ENCODE measurements at regions not wholly inside any gene's neighbourhood (a gene's known extent, or its start where the extent isn't known, plus 50 kb on each side); places are given as distances from the start of the nearest gene placed in this dataset.
A peak's percentile ranks its signal among the peaks of the same experiment; 100 is the strongest.
"Not testable (repeated sequence)": the region's sequence is repeated elsewhere in the genome, so short reads cannot be mapped to it uniquely, and the experiment has no call there.

DNA sequence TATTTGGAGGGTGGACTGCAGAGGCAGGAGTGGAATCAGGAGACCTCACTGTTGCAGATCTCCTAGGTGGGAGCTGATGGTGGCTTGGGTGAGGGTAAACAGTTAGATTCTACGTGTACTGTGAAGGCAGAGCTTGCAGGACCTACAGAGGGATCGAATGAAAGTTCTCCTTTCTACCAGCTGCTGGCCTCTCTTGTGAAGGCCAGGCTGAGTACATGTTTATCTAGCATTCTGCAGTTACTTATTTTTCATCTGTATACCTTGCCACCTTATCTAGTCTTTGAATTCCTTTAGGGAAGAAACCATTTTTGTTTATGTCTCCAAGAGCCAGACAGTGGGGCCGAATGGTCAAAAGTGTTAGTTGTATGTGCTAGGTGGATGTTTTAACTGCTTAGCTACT is 57.6 kb downstream of the PTTG1 start:
- no peak for DNase-seq (ENCODE audit: low spot score)

DNA sequence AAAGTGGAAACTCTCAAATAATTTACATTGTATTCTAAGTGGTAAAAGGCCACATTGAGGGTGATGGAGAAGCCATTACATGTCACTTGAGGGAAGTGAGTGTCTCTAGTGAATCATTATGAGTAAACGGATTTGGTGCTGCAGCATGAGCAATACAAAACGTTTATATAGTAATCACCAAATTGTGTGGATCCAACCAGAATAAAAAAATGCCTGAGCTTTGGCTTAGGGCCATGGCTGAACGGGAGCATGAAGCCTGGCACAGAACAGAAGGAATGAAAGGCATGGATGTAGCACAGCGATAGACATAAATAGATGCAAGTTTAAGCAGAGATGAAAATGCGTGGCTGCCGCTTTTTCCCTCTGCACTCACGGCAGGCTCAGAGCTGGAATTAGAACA is 58.3 kb downstream of the PTTG1 start:
- DNase-seq (ENCODE audit: low spot score): peak; percentile 71

DNA sequence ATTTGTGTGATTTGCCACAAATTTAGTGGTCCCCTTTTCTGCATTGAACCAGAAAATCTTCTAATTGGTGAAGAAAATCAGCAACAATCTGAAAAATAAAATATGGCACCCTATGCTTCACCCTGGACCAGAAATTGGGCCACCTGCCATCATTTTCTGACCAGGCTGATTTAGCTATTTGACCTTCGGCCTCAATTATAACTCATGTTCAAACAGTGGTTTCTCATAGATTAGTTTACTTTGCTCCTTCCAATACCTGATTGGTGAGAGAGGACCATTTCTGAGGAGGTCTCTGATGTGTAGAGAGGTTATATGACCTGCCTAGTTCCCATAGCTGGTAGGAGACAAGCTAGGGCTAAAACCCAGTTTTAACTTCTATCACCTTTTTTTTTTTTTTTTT is 59.0 kb downstream of the PTTG1 start:
- no peak for DNase-seq (ENCODE audit: low spot score)

DNA sequence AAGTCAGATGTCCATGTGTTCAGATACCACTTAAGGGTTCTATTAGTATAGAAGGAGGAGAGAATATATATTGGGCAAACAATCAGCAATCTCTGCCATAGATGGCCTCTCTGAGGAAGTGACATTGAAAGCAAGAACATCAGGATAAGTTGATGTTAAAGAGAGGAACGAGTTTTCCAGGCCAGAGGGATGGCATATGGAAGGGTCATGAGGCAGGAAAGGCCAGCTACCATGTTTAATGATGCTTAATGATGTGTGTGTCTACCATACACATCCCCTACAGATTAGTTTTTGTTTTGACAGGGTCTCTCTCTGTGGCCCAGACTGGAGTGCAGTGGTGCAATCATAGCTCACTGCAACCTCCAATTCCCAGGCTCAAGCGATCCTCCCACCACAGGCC is 63.0 kb downstream of the PTTG1 start:
- DNase-seq (ENCODE audit: low spot score): no peak

DNA sequence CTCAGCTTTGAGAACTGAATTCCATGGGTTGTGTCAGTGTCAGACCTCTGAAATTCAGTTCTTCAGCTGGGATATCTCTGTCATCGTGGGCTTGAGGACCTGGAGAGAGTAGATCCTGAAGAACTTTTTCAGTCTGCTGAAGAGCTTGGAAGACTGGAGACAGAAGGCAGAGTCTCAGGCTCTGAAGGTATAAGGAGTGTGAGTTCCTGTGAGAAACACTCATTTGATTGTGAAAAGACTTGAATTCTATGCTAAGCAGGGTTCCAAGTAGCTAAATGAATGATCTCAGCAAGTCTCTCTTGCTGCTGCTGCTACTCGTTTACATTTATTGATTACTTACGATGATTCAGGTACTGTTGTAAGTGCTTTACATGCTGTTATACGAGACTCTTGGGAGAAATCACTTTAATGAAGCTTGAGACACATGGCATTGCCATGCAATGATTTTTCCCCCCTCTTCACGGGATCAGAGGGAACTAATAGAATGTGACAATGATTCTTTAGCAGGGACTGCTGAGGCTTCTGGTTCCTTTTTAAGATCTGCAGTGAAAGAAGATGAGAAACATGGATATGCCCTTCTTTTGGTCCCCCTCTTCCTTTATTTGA is 63.8 kb downstream of the PTTG1 start:
- DNase-seq (ENCODE audit: low spot score): no peak

DNA sequence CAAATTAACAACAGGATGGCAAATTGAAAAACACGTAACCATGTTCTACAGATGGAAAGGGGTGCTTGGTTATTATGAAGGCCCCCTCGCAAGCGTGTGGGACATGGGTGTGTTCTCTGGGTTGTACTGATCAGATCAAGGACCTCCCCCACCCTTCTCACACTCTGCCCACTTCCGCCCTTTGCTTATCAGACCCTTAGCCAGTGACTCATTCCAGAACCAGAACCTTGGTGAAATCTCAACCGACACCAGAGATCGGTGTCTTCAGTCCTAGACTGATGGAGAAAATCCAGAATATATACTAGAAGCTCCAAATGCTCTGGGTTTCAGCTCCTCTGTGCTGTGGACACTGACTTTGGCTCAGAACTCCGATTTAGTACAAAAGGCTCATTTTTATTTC is 64.9 kb downstream of the PTTG1 start:
- no peak for DNase-seq (ENCODE audit: low spot score)

DNA sequence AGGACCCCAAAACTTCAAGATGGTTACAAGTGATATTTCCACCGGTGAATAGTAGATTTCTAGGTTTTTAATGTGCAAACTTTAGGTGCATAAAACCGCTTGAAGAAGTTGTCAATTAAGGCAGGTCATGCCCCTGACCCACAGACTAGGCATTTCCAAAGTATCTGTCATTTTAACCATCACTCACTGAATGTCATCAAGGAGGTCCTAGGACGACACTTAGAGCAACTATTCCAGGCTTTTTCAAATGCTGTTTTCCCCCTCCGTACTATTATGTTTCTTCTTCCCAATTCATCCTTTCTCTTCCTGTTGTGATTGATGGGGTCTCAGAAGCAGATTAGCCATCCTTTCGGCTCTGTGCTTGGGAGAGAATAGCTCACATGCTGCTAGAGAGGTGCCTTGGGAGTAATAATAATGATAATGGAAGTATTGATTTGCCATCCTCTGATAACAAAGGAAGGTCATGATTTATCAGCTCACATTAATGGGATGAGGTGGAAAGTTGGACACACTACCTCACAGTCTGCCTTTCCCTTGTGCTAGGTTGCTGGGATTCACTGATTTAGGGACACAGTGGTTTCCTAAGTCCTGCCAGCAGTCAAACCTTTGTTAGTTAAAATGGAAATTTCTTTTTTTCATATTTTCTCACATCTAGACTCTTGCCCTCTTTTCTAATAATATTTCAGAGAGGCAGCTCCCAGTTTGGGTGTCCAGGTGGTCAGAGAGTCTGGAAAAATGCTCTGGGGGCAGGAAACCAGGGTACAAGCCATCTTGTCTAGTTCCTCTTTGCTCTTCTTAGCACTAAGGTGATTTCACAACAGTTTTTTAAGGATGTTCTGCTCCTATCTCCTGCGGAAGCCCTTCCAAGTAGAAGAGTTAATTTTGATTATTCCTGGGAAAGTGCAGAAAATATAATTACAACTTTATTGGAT is 67.0 kb downstream of the PTTG1 start:
- DNase-seq (ENCODE audit: low spot score): no peak

DNA sequence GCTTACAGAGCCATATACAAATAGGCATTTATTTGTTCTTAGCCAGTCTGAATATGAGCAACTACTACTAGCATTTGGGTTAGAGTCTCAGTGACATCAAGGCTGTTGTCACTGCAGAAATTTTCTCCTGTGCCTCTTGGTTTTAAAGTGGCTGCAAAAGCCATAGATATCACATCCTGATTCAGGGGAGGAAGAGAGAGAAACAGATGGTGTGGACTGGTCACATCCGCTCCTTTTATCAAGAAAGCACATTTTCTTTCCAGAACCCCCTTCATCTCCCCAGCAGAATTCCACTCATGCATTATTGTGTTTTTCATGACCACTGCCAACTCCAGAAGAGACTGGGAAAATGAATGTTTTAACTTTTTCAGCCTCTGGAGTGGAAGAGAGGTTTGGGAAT is 69.8 kb downstream of the PTTG1 start:
- no peak for DNase-seq (ENCODE audit: low spot score)

DNA sequence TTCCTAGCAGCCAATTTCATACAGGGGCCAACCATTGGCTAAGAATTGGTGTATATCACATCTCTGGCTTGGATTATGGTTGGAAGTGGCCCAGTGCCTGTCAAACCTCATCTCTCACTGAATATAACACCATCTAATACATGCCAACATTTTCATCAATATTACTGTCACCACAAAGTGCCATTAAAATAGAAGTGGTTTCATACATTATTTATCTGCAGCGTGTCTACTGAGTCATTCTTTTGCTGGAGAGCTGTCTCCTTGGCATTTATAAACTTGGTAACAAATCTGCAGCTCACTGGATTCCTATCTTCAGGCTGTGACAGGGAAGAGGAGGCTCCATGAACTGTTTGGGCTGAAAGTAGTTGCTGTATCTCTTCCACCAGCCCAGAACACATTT is 70.9 kb downstream of the PTTG1 start:
- DNase-seq (ENCODE audit: low spot score): peak; percentile 35

DNA sequence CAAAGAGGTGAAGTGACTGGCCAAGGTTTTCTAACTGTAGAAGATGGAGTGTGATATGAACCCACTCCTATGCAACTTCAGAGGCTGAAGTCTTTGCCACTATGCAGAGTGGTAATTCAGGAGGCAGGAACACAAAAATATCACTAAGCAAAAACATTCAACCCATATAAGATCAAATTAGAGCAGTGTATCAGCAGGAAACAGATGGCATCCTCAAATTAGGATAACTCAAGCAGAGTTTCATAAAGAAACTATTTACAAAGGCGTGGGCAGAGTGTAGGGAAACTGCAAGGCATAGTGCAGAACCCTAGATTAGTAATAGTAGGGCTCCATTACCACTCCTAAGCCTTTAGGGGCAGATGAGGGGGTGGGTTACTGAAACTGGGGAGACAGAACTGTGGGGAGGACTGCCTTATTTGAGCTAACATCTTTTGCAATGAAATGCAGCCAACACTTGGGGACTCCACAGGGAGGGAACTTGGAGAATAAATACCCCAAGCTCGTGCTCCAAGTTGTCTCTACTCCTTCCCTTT is 72.2 kb downstream of the PTTG1 start:
- no peak for DNase-seq (ENCODE audit: low spot score)

DNA sequence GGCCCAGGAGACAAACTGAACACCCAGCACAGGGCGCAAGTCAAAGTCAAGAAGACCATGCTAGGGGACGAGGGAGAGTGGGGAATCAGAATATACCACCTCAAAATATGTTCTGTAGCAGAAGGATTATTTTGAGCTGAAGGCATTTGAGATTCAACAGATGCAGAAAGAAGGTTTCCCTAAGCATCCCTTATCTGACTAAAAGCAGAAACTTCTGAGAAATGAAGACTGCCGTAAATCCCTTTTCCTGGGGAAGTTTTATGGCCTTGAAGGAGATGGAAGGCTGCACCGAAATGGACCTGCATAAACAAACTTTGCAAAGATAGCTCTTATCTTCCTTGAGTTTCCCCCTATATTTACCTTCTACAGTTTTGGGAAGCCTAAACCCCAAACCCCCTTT is 72.8 kb downstream of the PTTG1 start:
- no peak for DNase-seq (ENCODE audit: low spot score)

DNA sequence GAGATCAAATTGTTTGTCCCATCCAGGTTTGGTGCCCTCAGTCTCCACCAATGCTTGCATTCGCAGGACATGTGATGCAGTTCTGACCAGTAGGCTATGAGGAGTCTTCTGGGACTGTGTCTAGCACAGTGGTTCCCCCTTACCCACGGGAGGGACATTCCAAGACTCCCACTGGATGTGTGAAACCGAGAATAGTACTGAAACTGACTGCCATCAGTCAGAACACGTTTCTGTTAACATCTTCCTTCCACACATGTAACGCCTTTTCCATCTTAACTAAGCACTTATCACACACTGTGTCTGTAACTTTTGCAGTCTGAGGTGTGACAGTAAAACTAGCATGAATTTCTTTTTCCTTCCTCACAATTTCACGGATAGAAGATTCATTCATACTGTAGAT is 74.7 kb downstream of the PTTG1 start:
- no peak for DNase-seq (ENCODE audit: low spot score)

DNA sequence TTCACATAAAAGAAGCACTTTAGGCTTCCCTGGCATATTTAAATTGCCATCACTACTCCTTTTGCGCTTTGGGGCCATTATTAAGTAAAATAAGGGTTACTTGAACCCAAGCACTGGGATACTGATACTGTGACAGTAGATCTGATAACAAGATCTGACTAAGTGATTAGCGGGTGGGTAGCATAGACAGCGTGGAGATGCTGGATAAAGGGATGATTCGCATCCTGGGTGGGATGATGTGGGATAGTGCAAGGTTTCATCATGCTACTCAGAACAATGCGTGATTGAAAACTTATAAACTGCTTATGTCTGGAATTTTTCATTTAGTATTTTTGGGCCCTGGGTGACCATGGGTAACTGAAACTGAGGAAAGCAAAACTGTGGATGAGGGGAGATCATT is 75.1 kb downstream of the PTTG1 start:
- no peak for DNase-seq (ENCODE audit: low spot score)

DNA sequence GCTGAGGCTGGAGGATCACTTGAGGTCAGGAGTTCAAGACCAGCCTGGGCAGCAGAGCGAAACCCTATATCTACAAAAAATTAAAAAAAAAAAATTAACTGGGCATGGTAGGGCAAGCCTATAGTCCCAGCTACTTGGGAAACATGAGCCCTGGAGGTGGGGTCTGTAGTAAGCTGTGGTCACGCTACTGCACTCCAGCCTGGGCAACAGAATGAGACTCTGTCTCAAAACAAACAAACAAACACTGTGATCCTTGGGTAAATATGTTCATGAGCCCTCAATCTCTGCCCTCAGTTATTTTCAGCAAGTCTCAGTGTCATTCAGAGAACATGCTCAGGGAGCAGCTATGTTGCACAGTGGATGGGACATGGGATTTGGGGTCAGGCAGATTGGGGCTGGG is 76.2 kb downstream of the PTTG1 start:
- DNase-seq (ENCODE audit: low spot score): no peak

DNA sequence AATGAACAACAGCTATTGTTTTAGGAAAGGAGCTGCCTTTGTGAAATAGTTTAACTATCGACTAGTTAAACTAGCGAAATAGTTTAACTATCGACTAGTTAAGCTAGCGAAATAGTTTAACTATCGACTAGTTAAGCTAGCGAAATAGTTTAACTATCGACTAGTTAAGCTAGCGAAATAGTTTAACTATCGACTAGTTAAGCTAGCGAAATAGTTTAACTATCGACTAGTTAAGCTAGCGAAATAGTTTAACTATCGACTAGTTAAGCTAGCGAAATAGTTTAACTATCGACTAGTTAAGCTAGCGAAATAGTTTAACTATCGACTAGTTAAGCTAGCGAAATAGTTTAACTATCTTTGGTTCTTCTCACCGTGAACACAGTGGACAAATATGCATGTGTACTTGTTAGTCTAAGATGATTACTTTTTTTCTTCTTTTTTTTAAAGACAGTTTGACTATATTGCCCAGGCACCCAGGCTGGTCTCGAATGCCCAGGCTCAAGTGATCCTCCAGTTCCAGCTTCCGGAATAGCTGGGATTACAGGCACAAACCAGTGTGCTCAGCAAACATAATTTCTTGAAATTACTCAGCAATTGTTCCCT is 76.9 kb downstream of the PTTG1 start:
- DNase-seq (ENCODE audit: low spot score): not testable (repeated sequence)

DNA sequence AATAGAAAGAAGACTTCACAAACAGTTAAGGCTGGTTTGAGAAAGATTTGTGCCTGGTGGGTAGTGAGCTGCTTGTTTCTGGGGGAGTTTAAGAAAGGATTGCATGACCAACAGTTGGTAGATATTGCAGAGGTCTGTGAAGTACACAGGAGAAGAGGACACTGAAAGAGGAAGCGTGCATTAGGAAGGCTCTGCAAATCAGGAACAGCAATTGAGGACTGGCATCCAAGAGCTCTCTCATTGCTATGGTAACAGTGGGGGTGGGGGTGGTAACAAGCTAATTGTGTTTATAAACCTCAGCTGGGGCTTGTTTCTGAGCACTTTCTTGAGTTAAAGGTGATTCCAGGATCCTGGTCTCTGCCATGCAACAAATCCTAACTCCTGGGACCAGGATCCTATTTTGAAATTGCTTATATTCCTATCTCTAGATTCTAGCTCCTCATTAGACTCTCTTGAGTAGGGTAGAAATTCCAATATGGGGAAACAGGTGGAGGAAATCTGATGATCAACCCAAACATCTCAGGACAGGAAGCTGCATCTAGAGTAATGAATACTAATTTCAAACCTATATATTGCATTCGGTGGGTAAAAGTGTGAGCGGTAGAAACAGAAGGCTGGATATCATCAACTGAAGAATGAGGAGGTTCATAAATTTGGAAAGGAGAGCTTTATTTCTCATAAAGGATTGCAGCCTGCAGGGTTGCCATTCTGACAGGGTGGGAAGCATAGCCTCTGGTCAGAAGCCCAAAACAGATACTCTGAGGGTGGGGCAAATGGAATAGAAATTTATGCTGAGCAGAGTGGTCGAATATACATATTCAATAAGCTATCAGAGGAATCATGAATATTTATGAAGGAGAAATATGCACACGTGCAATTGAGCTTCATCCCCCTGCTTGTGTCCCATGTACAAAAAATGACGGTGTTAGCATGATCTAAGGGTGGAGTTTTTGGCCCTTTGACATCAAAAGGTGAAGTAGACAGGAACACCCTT is 79.4 kb downstream of the PTTG1 start:
- DNase-seq (ENCODE audit: low spot score): no peak

DNA sequence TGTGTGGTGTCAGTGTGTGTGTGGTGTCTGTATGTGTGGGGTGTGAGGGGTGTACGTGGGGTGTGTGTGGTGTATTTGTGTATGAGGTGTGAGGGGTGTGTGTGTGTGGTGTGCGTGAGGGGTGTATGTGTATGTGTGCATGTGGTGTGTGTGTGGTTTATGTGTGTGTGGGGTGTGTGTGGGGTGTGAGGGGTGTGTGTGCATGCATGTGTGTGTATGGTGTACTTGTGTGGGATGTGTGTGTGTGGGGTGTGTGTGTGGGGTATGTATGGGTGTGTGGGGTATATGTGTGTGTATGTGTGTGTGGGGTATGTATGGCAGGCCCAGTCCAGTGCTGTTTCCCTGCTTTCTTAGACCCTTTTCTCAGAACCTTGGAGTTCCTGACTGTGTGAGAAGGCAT is 83.3 kb downstream of the PTTG1 start:
- DNase-seq (ENCODE audit: low spot score): no peak

DNA sequence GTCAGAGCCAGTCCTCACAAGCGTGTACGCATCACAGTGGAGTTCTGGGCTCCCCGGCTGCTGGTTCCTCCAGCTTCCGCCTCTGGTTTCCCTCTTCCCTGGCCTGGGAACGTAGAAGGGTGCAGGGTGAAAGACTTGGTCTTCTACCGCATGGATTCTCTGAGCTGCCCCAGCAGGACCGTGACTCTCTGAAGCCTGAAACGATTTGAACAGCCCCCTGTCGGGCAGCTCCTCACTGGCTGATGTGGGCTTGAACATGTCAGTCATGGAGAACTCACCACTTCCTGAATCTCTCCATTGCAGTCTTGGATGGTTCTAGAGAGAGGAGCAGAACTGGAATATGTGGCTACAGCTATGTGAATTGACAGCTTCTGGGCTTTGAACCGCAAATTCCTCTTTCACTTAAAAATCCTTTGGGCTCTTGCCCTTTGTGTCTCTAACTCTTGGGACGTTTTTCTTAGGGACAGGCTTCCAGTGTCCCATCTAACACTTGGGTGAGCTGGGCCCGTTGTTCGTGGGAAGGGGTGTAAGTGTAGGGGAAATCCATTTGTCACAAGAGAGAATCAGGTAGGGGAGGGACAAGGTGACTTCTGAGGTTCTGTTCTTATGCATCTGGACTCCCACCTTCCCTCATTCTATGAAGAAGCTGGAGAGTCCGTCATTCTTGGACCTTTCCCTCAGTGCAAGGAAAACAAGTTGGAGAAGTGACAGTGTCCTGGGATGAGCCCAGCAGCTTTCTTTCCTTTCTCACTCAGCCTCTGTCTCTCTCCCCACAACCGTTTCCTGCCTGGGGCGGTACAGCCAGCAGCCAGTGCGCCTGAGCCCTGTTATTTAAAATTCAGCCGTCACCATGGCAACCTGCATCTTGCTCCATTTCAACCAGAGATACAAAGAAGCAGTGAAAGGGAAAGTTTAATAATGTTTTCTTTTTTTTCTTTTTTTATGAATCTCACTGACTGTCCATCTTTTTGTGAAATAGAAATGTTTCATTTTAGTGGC is 84.7 kb downstream of the PTTG1 start:
- peak; percentile 62 for DNase-seq (ENCODE audit: low spot score)

DNA sequence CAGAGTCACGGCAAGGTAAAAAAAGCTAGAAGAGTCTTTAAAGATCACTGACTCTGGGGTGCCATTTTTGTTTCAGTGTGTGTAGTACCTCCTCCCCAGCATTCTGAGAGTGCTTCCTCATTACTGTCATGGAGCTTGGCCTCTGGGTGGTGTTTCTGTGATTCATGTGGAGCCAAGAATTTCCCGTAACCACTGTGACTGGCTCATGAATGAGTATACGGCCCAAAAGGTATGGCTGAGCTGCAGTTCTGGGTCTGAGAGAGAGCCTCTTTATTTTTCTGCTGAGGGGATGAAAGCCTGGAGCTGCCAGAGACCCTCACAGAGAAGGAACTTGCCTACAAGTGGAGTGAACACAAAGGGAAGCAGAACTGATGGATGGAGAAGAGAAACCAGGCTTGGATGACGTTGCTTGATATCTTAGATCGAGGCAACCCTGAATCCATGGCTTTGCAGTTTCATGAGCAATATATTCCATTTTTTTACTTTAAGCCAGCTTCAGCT is 85.6 kb downstream of the PTTG1 start:
- peak; percentile 64 for DNase-seq (ENCODE audit: low spot score)

DNA sequence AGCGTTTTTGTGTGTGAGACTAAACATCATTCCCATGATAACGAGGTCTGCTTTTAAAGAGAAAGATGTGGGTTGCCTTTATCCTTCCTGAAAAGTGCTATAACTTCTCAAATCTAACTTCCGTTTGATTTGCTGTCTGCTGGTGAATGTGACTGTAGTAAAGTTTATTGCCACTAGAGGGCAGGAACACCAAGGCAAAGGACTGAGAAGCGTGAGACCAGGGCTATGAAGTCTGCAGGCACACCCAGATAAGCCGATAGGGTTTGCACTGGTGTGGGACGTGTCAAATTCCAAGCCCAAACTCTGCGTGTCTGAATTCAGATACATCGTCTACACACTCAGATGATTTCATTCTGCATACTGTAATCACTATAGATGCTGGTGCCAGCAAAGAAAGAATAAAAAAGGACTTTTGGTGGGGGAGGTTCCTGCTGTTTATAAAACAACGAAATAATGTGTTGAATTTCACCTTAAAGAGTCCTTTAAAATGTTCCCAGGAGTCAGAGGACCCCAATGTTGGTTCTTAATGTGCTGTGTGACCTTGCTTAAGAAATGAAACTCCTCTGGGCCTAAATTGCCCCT is 87.2 kb downstream of the PTTG1 start:
- peak; percentile 91 for DNase-seq (ENCODE audit: low spot score)
